ENCODE measurements at regions not wholly inside any gene's neighbourhood (a gene's known extent, or its start where the extent isn't known, plus 50 kb on each side); places are given as distances from the start of the nearest gene placed in this dataset.

DNA sequence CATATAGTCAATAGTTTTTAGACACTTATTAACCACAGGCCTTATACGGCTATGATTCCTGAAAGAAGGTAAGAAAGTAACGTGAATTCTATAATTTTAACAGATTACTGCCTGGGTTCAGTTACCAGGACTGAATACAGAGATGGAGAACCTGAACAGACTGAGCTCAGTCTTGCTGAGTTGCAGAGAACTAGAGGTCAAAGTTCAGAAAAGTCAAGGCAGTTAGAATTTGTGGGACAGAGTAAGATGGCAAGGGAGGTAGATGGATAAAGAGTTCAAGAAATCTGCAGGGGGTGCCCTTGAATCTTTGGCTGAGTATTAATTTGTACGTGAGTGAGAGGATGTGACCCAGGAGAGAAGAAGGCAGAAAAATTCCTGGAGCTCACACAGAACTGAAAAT is 320.1 kb upstream of the MAF start:
- CTCF ChIA-PET: no interaction called here
- POLR2A ChIA-PET: no interaction called here
- TF ChIP-seq ARNT (IDR thresholded peaks at IDR 0.05) (no peak), FOXK2 (IDR thresholded peaks at IDR 0.05) (no peak), ELF4 (IDR thresholded peaks at IDR 0.05) (no peak), NFRKB (IDR thresholded peaks at IDR 0.05) (no peak), LEF1 (IDR thresholded peaks at IDR 0.05; ENCODE audit: borderline replicate concordance) (no peak), L3MBTL2 (conservative IDR thresholded peaks at IDR 0.05) (no peak), FOXM1 (IDR thresholded peaks at IDR 0.05; ENCODE audit: borderline replicate concordance) (no peak)
- TF ChIP-seq, protein P1, sequence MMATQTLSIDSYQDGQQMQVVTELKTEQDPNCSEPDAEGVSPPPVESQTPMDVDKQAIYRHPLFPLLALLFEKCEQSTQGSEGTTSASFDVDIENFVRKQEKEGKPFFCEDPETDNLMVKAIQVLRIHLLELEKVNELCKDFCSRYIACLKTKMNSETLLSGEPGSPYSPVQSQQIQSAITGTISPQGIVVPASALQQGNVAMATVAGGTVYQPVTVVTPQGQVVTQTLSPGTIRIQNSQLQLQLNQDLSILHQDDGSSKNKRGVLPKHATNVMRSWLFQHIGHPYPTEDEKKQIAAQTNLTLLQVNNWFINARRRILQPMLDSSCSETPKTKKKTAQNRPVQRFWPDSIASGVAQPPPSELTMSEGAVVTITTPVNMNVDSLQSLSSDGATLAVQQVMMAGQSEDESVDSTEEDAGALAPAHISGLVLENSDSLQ (IDR thresholded peaks at IDR 0.05): no peak
- DNase-seq (ENCODE audit: extremely low spot score): no peak

DNA sequence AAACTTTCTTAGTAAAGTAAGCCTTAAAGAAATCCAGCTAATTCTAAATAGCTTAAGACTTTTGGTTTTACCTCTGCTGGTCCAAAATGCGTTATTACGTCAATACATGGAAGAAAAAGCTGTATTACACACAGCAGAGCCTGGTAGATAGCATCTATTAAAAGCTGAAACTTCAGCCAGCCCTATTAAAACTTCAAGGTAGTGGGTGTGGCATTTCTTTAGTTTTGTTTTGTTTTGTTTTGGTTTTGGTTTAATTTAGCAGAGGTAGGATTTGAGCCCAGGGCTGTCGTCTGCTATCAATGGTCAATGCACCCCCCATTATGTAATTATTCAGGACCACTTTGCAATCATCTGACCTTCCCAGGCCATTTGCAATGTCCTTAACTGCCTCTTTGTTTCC is 318.4 kb upstream of the MAF start:
- ChIA-PET CTCF (no interaction called here), POLR2A (no interaction called here)
- DNase-seq (ENCODE audit: extremely low spot score): no peak
- TF ChIP-seq, protein P1 (IDR thresholded peaks at IDR 0.05): no peak

DNA sequence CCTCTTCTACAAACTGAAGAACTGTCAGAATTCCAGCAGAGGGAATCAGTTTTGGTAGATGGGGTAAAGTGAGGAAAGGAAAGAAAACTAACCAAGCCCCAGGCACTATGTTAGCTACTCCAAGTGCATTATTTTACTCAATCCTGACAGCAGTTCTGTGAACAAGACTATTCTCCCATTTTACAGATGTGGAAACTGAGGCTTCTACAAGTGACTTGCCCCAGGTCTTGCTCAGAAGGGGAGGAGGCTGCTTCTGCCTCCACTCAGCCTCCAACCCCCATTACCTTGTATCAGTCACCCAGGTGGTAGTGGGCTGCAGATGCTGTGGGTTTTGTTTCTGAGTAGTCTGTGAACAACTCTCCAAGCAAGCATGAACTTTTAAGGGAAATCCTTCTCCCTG is 315.2 kb upstream of the MAF start:
- no peak for DNase-seq (ENCODE audit: extremely low spot score)
- CTCF ChIA-PET: no interaction called here
- POLR2A ChIA-PET: no interaction called here
- TF ChIP-seq CTBP1 (IDR thresholded peaks at IDR 0.05; ENCODE audit: borderline replicate concordance) (no peak), FOXA1 (IDR thresholded peaks at IDR 0.05) (no peak), NFRKB (IDR thresholded peaks at IDR 0.05) (no peak), L3MBTL2 (conservative IDR thresholded peaks at IDR 0.05) (no peak), SP1 (IDR thresholded peaks at IDR 0.05) (no peak)

DNA sequence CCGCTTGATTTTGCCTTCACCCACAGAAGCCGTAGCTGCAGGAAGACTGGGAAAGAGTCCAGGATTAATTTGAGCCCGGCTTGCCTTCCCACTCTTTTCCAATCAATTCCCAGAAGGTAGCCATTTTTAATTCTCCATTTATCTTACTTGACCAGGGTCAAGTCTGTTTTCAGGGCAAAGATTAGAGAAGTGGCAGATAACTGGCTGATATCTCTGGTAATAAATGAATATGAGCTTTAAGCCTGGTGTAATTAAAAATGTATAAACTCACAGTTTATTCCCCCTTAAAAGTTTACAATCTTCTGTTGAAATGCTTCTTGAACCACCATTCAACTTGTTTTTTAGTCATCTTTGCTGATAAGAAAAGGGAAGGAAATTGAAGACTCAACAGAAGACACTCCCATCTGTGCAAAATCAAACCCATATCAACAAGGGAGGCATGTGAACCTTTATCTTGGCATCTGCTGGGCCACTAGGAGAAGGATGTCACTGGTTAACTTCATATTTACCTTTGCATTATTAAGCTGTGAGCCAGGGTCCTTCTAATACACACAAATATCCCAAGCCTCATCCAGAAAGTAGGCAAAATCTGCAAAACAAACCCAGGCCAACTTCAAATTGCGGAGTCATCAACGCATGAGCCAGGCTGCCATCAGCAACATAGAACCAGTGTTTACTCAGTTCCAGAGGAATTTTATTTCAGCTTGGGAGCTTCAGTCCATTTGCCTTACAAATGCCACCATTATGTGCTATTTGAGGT is 314.6 kb upstream of the MAF start:
- TF ChIP-seq LEF1 (IDR thresholded peaks at IDR 0.05; ENCODE audit: borderline replicate concordance) (no peak), HDGF (IDR thresholded peaks at IDR 0.05; ENCODE audit: borderline replicate concordance) (no peak), FOXK2 (IDR thresholded peaks at IDR 0.05) (no peak), FOXM1 (IDR thresholded peaks at IDR 0.05; ENCODE audit: borderline replicate concordance) (no peak), SP1 (IDR thresholded peaks at IDR 0.05) (no peak), ARNT (IDR thresholded peaks at IDR 0.05) (no peak), SUZ12 (IDR thresholded peaks at IDR 0.05) (no peak), CTBP1 (IDR thresholded peaks at IDR 0.05; ENCODE audit: borderline replicate concordance) (no peak), BHLHE40 (IDR thresholded peaks at IDR 0.05; ENCODE audit: borderline replicate concordance) (no peak), ZNF384 (IDR thresholded peaks at IDR 0.05) (no peak), FOXA1 (IDR thresholded peaks at IDR 0.05) (no peak), TARDBP (IDR thresholded peaks at IDR 0.05) (no peak), L3MBTL2 (conservative IDR thresholded peaks at IDR 0.05) (no peak), NFRKB (IDR thresholded peaks at IDR 0.05) (no peak), ELF4 (IDR thresholded peaks at IDR 0.05) (no peak)
- TF ChIP-seq, protein P1 (IDR thresholded peaks at IDR 0.05): no peak
- no peak for DNase-seq (ENCODE audit: extremely low spot score)
- ChIA-PET POLR2A (interaction anchor here (1.2 kb wide), 1 partner anchor 145 kb away, joined by 4 read pairs; no protein-coding TSS in a partner anchor), CTCF (no interaction called here)

DNA sequence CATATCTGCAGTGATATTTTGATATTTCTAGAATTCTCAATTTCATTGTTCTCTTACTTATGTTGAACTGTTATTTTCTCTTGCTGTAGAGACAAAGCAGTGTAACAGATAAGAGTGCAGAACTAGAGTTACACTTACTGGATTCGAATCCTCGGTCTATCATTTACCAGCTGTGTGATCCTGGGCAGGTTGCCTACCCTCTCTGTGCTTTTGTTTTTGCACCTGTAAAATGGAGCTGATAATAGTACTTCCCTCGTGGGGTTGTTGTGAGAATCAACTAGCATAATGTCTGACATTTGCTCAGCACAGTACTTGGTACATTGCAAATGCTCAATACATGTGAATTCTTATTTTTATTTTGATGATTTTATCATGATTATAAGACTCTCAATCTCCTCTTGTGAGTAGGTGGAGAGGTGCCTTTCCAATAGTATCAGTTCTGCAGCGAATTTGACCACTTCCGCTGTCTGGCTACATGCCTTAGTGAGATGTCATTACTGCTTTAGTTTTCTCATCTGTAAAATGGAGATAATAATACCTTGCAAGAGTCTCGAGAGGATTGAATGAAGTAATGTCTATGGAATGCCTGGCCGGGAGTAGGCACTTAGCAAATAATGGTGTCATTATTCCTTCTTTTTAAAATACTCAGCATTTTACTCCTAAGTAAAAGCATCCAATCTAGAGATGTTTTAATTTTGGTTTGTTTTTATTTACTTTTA is 312.2 kb upstream of the MAF start:
- CTCF ChIA-PET: interaction anchor here (0.6 kb wide), 1 partner anchor 310 kb away, joined by 6 read pairs; no protein-coding TSS in a partner anchor
- POLR2A ChIA-PET: no interaction called here
- TF ChIP-seq, protein P1 (IDR thresholded peaks at IDR 0.05): no peak
- TF ChIP-seq FOXM1 (IDR thresholded peaks at IDR 0.05; ENCODE audit: borderline replicate concordance) (no peak), SP1 (IDR thresholded peaks at IDR 0.05) (no peak), ARNT (IDR thresholded peaks at IDR 0.05) (no peak), ZNF384 (IDR thresholded peaks at IDR 0.05) (no peak), HDGF (IDR thresholded peaks at IDR 0.05; ENCODE audit: borderline replicate concordance) (no peak), FOXK2 (IDR thresholded peaks at IDR 0.05) (no peak), BHLHE40 (IDR thresholded peaks at IDR 0.05; ENCODE audit: borderline replicate concordance) (no peak), ELF4 (IDR thresholded peaks at IDR 0.05) (no peak), FOXA1 (IDR thresholded peaks at IDR 0.05) (no peak)
- no peak for DNase-seq (ENCODE audit: extremely low spot score)

DNA sequence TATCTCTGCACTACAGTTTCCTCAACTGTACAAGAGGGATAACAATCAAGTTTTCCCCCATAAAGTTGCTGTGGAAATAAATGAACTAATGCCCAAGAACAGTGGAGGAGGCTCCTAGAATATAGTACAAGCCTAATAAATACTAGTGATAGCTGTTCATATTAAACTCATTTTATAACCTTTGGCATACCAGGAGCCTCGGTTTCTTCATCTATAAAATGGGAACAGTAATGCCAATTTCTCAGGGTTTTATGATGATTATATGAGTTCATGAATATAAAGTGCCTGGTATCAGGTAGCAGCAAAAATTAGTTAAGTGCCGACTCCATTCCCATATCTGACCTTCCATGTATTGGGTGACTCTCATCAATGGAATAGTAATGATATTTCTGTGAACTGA is 311.1 kb upstream of the MAF start:
- ChIA-PET POLR2A (no interaction called here), CTCF (no interaction called here)
- TF ChIP-seq, protein P1 (IDR thresholded peaks at IDR 0.05): no peak
- no peak for TF ChIP-seq LEF1 (IDR thresholded peaks at IDR 0.05; ENCODE audit: borderline replicate concordance)
- no peak for DNase-seq (ENCODE audit: extremely low spot score)
